GM18909 (cell line): ENCODE measurements at regions not wholly inside any gene's neighbourhood (a gene's known extent, or its start where the extent isn't known, plus 50 kb on each side); places are given as distances from the start of the nearest gene placed in this dataset.

ENCODE experiments used
- ATAC-seq: cut with Tn5 transposase; IDR thresholded peaks from one replicate; pipeline ENCODE4 v1.9.1; 2021; ENCODE audit warnings: mild to moderate bottlenecking; ENCODE audit not compliant: unreplicated experiment, poor library complexity

DNA sequence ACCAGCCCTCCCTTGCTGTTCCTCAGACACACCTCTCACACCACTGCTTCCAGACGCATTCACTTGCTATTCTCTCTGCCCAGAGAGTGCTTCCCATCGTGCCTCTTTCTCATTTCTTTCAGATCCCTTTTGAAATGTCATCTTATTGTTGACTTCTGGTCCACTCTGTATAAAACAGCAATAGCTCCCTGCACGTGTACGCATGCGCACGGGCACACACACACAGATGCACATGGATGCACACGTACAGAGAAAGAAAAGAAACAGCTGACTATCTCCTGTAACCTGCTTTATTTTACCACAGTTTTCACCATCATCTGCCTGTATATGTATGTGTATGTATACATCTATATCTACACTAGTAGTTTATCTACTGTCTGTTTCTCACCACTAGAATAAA, 285.9 kb upstream of the NR5A2 start:
- no peak for ATAC-seq

GRCh38 chr1:199742547-199742946, 285.0 kb upstream of the NR5A2 start:
- ATAC-seq = no peak

DNA sequence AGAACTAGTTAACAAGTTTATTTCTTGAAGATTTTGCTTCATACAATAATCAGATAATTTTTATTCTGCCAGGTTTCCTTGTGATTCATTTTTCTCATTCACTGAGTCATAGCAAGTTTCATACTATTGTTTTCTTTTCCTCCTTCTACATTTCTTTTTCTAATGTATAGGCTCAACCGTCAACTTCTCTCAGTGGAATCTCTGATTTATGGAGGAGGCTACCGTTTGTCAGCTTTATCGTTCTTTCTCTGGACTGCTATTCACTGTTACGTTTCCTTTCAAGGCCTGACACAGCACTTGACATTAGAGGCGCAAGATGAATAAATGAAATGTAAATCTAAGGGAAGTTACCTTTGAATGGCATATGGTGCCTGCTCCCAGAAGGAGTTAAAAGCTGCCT, 284.3 kb upstream of the NR5A2 start:
- ATAC-seq = no peak

DNA sequence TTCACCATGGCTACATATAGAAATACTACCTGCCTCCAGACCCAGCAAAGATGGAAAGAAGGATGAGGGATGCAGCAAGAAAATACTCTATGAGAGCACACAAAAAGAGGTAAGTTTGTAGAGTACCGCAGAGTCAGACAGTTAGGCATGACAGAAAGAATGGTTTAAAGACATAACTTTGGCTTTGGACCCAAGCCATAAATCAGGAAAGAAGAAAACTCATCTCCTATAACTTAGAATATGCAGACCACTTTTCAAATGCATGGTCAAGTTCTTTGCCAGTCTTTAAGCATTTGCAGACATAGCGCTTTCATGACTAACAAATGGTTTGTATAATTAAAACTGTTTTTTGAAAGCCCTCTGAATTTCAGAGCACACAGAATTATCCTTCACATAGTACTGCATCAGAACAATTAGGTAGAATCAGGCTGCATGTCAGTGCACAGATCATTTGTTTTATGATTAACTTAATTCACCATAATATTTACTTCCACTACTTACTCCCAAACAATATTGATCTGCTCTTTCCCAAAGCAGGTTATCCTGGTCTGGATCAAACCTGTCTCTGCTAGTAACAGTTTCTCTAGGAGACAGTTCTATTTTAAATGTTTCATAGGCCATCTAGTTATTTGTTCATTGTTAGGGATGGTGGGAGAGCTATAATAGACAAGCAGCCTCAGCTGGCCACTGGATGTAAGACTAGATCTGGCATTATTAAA, 280.7 kb upstream of the NR5A2 start:
- ATAC-seq = no peak

DNA sequence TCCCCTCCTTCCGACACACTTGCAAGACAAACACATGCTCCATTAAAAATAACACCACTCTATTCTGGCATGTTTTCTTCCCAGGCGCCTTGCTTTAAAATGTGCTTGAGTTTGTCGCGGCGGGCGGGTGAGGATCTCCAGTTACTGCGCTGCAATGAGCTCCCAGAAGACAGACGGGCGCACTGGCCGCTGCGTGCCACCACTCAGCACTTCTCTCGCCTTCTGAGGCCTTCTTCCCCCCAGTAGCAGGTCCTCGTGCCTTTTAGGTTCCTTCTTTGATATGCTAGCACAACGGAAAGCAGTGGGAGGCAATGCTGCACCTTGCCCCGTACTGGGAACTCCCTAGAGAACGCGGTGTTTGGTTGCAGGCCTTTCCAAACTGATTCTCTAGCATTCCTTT, 279.5 kb upstream of the NR5A2 start:
- ATAC-seq = no peak

- ATAC-seq = no peak
Measured at GRCh38 chr1:199751506-199751905, 276.0 kb upstream of the NR5A2 start.

- no peak for ATAC-seq
Measured at GRCh38 chr1:199751962-199752687, 275.4 kb upstream of the NR5A2 start.

DNA sequence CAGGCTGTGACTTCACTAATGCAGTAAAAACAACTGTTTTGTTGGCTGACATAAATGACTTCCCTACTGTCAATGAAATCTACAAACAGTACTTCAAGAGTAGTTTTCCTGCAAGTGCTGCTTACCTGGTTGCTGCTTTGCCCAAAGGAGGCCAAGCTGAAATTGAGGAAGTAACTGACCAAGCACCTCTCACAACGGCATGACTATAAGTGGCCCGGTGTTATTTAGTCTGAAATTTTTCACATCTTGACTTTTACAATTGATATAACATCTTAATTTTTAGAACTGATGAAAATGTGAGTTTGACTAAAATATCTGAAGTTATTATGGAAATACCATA, 274.9 kb upstream of the NR5A2 start:
- ATAC-seq = no peak

GRCh38 chr1:199753513-199753912, 274.0 kb upstream of the NR5A2 start:
- ATAC-seq = no peak

GRCh38 chr1:199756066-199756465, 271.4 kb upstream of the NR5A2 start:
- ATAC-seq = no peak

GRCh38 chr1:199758626-199759255, 268.8 kb upstream of the NR5A2 start:
- no peak for ATAC-seq

DNA sequence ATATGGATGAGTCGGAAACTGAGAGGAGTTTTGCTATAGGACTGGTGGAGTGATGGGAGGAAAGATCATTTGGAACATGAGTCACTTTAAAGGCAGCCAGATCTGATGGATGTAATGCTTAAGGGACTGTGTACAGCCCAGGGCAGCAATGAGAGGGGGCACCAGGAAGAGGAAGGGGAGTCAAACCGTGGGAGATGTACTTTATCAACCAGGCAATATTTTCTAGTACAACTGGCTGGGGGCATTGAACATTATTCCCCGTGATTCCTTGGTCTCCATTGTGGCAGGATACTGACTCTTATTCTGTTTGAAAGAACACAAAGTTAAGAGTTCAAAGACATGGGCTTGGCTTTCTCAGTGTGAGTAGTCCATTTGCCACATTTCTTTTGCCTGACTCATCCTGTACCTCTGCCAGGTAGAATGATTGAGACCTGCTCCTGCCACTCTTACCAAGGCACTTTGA, 268.2 kb upstream of the NR5A2 start:
- ATAC-seq = no peak

DNA sequence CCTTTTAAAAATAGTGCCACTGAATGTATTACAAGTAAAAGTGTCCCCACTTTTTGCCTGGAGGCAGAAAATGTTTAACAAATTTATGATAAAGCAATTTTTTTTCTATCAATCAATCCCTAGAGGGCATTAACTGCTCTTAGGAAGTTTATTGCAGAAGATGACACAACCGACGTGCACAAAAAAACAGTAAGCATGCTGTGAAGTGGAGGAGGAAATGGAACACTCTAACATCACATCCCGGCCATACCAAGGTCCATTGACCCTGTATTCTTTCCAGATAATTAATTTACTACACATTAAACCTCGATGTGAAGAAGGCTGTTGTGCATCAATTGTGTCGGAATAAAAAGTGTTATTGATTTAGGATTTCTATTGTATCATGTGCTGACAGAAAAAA, 264.9 kb upstream of the NR5A2 start:
- no peak for ATAC-seq

DNA sequence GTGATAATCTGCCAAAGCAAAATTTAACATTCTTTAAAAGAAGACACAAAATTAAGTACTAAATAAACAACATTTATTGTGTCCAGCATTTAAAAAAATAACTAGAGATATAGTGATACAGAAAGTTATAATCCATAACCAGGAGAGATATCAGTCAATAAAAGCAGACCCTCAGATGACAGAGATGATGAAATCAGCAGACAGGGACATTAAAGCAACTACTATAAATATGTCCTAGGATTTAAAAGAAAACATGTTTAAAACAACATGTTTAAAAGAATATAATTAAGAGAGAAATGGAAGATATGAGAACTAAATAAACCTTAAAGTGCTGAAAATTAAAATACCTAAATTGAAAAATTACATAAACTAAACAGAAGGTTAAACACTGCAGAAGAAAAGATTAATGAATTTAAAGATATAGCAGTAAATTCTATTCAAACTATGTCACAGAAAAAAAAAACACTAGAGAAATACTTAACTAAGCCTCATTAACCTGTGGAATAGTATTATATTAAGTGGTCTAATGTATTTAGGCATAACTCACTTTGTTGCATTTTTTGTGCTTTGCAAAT, 261.2 kb upstream of the NR5A2 start:
- ATAC-seq = no peak

DNA sequence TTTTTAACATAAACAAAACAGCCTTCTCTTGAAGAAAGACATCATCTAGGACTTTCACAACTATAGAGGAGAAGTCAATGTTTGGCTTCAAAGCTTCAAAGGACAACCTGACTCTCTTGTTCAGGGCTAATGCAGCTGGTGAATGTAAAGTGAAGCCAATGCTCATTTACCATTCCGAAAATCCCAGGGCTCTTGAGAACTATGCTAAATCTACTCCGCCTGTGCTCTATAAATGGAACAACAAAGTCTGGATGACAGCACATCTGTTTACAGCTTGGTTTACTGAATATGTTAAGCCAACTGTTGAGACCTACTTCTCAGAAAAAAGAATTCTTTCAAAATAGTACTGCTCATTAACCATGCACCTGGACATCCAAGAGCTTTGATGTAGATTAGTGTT, 259.8 kb upstream of the NR5A2 start:
- no peak for ATAC-seq

DNA sequence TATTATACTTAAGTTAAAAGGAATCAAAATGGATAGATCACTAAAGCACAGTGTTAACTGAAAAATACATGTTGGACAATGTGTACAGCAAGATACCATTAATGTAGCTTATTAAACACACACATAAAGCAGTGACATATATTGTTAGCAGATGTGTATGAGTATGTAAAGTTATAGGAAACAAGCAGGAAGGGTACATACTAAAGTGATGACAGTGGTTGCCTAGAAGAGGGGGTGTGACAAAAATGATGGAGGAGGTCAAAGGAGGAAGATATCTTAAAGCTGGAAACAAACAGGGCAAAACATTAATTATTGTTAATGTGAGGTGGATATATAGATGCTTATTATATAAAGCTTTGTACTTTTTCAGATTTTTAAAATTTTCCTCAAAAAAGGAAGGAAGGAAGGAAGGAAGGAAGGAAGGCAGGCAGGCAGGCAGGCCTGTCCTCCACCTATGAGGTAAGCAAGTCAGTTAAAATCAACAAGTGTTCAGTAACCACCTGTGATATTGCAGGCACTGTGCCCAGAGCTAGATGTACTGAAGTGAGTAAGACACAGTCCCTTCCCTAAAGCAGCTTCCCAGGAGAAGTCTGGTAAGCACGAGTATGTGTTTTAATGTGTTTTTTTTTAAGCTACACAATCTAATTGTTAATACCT, 252.9 kb upstream of the NR5A2 start:
- no peak for ATAC-seq

GRCh38 chr1:199776768-199777497, 250.6 kb upstream of the NR5A2 start:
- ATAC-seq = no peak

- no peak for ATAC-seq
Measured at GRCh38 chr1:199778324-199778955, 249.1 kb upstream of the NR5A2 start.

DNA sequence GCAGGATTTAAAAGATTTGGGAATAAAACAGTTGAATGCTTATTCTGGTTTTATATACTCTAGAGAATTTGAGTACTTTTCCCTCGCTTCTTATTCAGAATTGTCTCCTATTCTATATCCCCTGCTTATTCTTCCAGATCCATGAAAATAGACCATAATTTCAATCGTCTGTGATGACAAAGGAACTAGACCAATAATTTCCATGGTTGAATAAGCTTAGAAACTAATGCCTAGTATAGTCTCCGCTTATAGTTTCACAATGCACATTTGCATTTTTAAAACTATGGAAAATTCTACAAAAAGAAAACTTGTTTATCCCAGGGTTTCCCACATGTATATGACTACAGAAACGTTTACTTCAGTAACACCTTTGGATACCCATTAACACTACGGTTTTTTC, 247.4 kb upstream of the NR5A2 start:
- ATAC-seq = no peak
